Smooth muscle cell (in vitro differentiated cells): ENCODE measurements at regions not wholly inside any gene's neighbourhood (a gene's known extent, or its start where the extent isn't known, plus 50 kb on each side); places are given as distances from the start of the nearest gene placed in this dataset.

Source experiments
- DNase-seq: peaks from one replicate; lab custom pipeline; 2025; ENCODE audit not compliant: unreplicated experiment; lab: John Stamatoyannopoulos, UW
- H2AFZ ChIP-seq: fragments of 200-600 bp; sonication (generic); 2 replicates; pipeline ENCODE4 v1.6.0; 2016; ENCODE audit warnings: antibody characterized with exemption, low read depth, mild to moderate bottlenecking
- H3F3A ChIP-seq: fragments of 200-600 bp; sonication (generic); 2 replicates; pipeline ENCODE4 v1.6.0; 2017; ENCODE audit warnings: antibody characterized with exemption, low read depth
- H3K27ac ChIP-seq: fragments of 200-600 bp; sonication (generic); 2 replicates; pipeline ENCODE4 v1.5.1; 2016; ENCODE audit warnings: low read depth, mild to moderate bottlenecking
- H3K27me3 ChIP-seq: fragments of 200-600 bp; sonication (generic); 2 replicates; pipeline ENCODE4 v1.6.1; 2016; ENCODE audit warnings: low read depth, mild to moderate bottlenecking
- H3K36me3 ChIP-seq: fragments of 200-600 bp; sonication (generic); 2 replicates; pipeline ENCODE4 v1.5.1; 2016; ENCODE audit warnings: low read depth
- H3K4me1 ChIP-seq: fragments of 200-600 bp; sonication (generic); 2 replicates; pipeline ENCODE4 v1.5.1; 2016; ENCODE audit warnings: low read depth
- H3K4me2 ChIP-seq: fragments of 200-600 bp; sonication (generic); 2 replicates; pipeline ENCODE4 v1.6.0; 2016; ENCODE audit warnings: mild to moderate bottlenecking
- H3K4me3 ChIP-seq: fragments of 200-600 bp; sonication (generic); 2 replicates; pipeline ENCODE4 v1.5.1; 2016; ENCODE audit warnings: mild to moderate bottlenecking
- H3K79me2 ChIP-seq: fragments of 200-600 bp; sonication (generic); 2 replicates; pipeline ENCODE4 v1.6.0; 2016; ENCODE audit warnings: low read depth, mild to moderate bottlenecking
- H3K9ac ChIP-seq: fragments of 200-600 bp; sonication (generic); 2 replicates; pipeline ENCODE4 v1.6.0; 2016; ENCODE audit warnings: low read depth
- H3K9me3 ChIP-seq: fragments of 200-600 bp; sonication (generic); replicated peaks from 2 replicates; pipeline ENCODE4 v1.5.1; 2016; ENCODE audit warnings: low read depth
- H4K20me1 ChIP-seq: fragments of 200-600 bp; sonication (generic); 2 replicates; pipeline ENCODE4 v1.6.0; 2016; ENCODE audit warnings: low read depth
- CTCF ChIP-seq: fragments of 200-600 bp; sonication (generic); IDR thresholded peaks from 2 replicates; pipeline ENCODE4 v1.5.1; 2017; ENCODE audit warnings: borderline replicate concordance, mild to moderate bottlenecking, antibody characterized with exemption; ENCODE audit not compliant: insufficient read depth, poor library complexity, severe bottlenecking
- WGBS: methylation state at CpG from one replicate; pipeline ENCODE4 v1.1.7; 2016; ENCODE audit warnings: low lambda C conversion rate; 5-methylcytosine and 5-hydroxymethylcytosine counted together

- no peaks in the 10 kb centered on the region for H4K20me1 ChIP-seq
- H3K4me3 ChIP-seq = no peak overlapping the region
- no peaks in the 10 kb centered on the region for H3K27me3 ChIP-seq
- no peak for DNase-seq
- peak overlapping the region; percentile 66 for H3K27ac ChIP-seq
- WGBS = 16% methylated on average over 1 of the region's 1 CpG
- no peak overlapping the region for H3K9ac ChIP-seq
- H3K36me3 ChIP-seq = no peaks in the 10 kb centered on the region
- H3K9me3 ChIP-seq = no peaks in the 10 kb centered on the region
- H3K4me1 ChIP-seq = no peaks in the 10 kb centered on the region
- peak overlapping the region; percentile 4 for H2AFZ ChIP-seq
- H3K79me2 ChIP-seq = no peaks in the 10 kb centered on the region
- peaks cover 8% of the 10 kb centered on the region for H3F3A ChIP-seq
- H3K4me2 ChIP-seq = peak overlapping the region; percentile 24
- no peak for TF ChIP-seq CTCF
These were observed 128.2 kb downstream of the KLHL28 start for GRCh38 chr14:44833376-44834060.

GRCh38 chr14:44830371-44830770 lies 131.4 kb downstream of the KLHL28 start:
- Histone ChIP-seq H3K9ac (no peak overlapping the region), H3F3A (peaks cover 8% of the 10 kb centered on the region), H2AFZ (peak overlapping the region; percentile 69), H3K36me3 (no peaks in the 10 kb centered on the region), H3K9me3 (no peaks in the 10 kb centered on the region), H3K4me2 (peak overlapping the region; percentile 38), H3K27me3 (no peaks in the 10 kb centered on the region), H3K4me1 (no peaks in the 10 kb centered on the region), H3K4me3 (no peak overlapping the region), H3K79me2 (no peaks in the 10 kb centered on the region), H4K20me1 (no peaks in the 10 kb centered on the region), H3K27ac (no peak overlapping the region)
- TF ChIP-seq CTCF = no peak
- DNase-seq = no peak
- WGBS = 97% methylated on average over 1 of the region's 1 CpG

- WGBS = 96% methylated on average over 1 of the region's 1 CpG
- Histone ChIP-seq H3K9me3 (no peaks in the 10 kb centered on the region), H3F3A (peaks cover 4% of the 10 kb centered on the region)
These were observed 132.7 kb downstream of the KLHL28 start for GRCh38 chr14:44829021-44829420.

More at GRCh38 chr14:44829021-44829420, 132.7 kb downstream of the KLHL28 start:
- H3K4me1 ChIP-seq = no peaks in the 10 kb centered on the region
- DNase-seq = no peak
- H3K9ac ChIP-seq = no peak overlapping the region
- no peak overlapping the region for H3K27ac ChIP-seq
- H3K36me3 ChIP-seq = no peaks in the 10 kb centered on the region
- H3K4me3 ChIP-seq = no peak overlapping the region
- H2AFZ ChIP-seq = peak overlapping the region; percentile 16
- H3K4me2 ChIP-seq = no peak overlapping the region
- no peak for TF ChIP-seq CTCF
- no peaks in the 10 kb centered on the region for H4K20me1 ChIP-seq
- H3K79me2 ChIP-seq = no peaks in the 10 kb centered on the region
- H3K27me3 ChIP-seq = no peaks in the 10 kb centered on the region
